ENCODE measurements at regions not wholly inside any gene's neighbourhood (a gene's known extent, or its start where the extent isn't known, plus 50 kb on each side); places are given as distances from the start of the nearest gene placed in this dataset.
A peak's percentile ranks its signal among the peaks of the same experiment; 100 is the strongest.

DNA sequence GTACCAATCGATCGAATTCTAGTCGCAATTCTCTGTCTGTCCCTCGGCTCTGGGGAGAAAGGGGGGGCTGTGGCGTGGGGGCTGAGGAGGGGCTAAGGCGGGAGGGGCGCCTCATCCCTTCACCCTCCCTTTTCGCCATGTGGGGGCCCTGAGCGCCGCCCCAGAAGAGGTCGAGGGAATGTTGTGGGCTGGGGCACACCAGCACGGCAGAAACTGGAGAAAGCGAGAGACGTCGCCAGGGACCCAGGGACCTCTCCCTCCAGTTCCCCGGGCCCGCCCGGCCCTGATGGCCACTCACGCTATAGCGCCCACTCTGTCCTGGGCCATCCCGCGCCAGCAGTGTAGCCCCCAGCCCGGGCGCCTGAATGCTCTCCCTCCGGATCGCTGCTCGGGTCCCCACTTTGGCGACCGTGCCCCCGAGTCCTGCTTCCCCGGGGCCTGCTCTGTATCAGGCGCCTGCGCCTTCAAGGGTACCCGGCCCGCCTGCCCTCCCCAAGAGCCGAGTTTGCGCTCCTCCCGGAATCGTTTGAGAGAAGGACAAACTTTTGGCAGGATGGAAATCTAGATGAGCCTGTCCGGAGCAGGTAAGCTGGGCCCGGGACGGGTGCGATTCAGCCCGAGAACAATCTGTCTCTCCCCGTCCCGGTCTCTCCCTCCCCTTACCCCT is 62.6 kb downstream of the SMUG1 start:
- DNase-seq (ENCODE audit: low read depth, low spot score), result no peak
- peak overlapping the region; percentile 58 to 77 (median 74) for H3K4me3 ChIP-seq (ENCODE audit: control insufficient read depth in 2 of 3, extremely low read depth in 1 of 3, insufficient read depth in 2 of 3, low read depth in 1 of 3, low read length in 3 of 3)
- H3K27me3 ChIP-seq (ENCODE audit: control insufficient read depth, extremely low read depth, insufficient read depth, low read length), result no peaks in the 10 kb centered on the region
- peak overlapping the region; percentile 81 for H2AFZ ChIP-seq (ENCODE audit: control insufficient read depth, low read length)
- TF ChIP-seq, protein P1, sequence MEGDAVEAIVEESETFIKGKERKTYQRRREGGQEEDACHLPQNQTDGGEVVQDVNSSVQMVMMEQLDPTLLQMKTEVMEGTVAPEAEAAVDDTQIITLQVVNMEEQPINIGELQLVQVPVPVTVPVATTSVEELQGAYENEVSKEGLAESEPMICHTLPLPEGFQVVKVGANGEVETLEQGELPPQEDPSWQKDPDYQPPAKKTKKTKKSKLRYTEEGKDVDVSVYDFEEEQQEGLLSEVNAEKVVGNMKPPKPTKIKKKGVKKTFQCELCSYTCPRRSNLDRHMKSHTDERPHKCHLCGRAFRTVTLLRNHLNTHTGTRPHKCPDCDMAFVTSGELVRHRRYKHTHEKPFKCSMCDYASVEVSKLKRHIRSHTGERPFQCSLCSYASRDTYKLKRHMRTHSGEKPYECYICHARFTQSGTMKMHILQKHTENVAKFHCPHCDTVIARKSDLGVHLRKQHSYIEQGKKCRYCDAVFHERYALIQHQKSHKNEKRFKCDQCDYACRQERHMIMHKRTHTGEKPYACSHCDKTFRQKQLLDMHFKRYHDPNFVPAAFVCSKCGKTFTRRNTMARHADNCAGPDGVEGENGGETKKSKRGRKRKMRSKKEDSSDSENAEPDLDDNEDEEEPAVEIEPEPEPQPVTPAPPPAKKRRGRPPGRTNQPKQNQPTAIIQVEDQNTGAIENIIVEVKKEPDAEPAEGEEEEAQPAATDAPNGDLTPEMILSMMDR (optimal IDR thresholded peaks at IDR 0.05 in 1 of 3, IDR thresholded peaks at IDR 0.05 in 1 of 3, conservative IDR thresholded peaks at IDR 0.05 in 1 of 3; ENCODE audit: extremely low read depth in 1 of 3, insufficient read depth in 2 of 3, low read length in 3 of 3), result no peak
- TF ChIP-seq EZH2 (IDR thresholded peaks at IDR 0.05; ENCODE audit: low read length), result no peak
- H3K36me3 ChIP-seq (ENCODE audit: control insufficient read depth in 2 of 2, extremely low read depth in 1 of 2, insufficient read depth in 2 of 2, low read length in 2 of 2), result peaks cover 0 to 6% of the 10 kb centered on the region in 2 experiments
- no peaks in the 10 kb centered on the region for H3K4me1 ChIP-seq (ENCODE audit: control insufficient read depth, extremely low read depth, insufficient read depth, low read length)
- FAIRE-seq, result peak; percentile 26
- H3K9me3 ChIP-seq (ENCODE audit: control insufficient read depth, low read depth, low read length), result no peaks in the 10 kb centered on the region
- H4K20me1 ChIP-seq (ENCODE audit: control insufficient read depth, extremely low read depth, insufficient read depth, low read length), result no peaks in the 10 kb centered on the region
- H3K4me2 ChIP-seq (ENCODE audit: control insufficient read depth, extremely low read depth, insufficient read depth, low read depth, low read length), result peak overlapping the region; percentile 88
- dilution Hi-C loops (cut with MboI; ENCODE audit: extremely low pct_ligation_motif_present, low sequenced_read_pairs), result no loop called here
- H3K27ac ChIP-seq (ENCODE audit: control insufficient read depth, insufficient read depth, low read length), result peak overlapping the region; percentile 22
- no peaks in the 10 kb centered on the region for H3K79me2 ChIP-seq (ENCODE audit: control insufficient read depth, insufficient read depth, low read length)
- no peaks in the 10 kb centered on the region for H3K9me1 ChIP-seq (ENCODE audit: control insufficient read depth, extremely low read depth, insufficient read depth, low read length)
- H3K9ac ChIP-seq (ENCODE audit: control insufficient read depth, extremely low read depth, insufficient read depth, low read length), result peak overlapping the region; percentile 73

DNA sequence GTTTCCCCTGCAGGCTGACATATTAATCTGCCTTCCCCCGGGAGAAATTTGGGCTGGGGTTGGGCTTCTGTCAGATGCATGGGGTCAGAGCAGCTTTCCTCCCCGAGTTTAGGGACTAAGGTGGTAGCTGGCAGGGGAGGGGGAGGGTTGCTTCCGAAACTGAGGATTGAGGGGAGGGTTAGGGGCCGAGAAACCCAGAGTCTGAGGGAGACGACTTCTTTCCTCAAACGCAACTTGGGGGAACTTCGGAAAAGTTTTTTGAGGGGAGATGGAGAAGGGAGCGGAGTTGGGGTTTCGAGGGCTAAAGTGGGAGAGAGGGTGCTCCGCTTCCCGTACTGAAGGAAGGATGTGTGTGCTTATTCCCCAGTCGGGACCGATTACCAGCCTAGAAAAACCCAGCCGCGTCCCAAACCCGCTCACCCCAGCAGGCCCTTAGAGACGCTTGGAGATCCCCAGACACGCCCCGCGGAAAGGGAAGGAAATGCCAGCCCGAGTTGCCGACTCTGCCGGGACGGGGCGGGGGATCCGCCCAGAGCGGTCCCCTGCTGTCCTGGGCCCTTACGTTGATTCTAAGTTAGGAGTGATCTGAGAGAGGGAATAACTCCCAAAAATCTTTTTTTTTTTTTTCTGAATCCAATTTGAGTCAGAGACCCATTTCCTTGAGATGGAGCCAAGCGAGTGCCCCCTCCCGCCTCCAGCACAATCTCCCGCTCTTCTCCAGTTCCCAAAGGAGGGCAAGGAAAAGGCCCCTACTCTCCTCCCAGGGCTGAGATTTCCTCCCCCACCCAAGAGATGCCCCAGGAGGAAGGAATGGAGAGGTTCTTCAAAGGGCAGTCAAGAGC is 61.9 kb downstream of the SMUG1 start:
- TF ChIP-seq, protein P1 (optimal IDR thresholded peaks at IDR 0.05 in 1 of 3, IDR thresholded peaks at IDR 0.05 in 1 of 3, conservative IDR thresholded peaks at IDR 0.05 in 1 of 3; ENCODE audit: extremely low read depth in 1 of 3, insufficient read depth in 2 of 3, low read length in 3 of 3), result no peak
- TF ChIP-seq EZH2 (IDR thresholded peaks at IDR 0.05; ENCODE audit: low read length), result no peak
- Histone ChIP-seq H3K79me2 (ENCODE audit: control insufficient read depth, insufficient read depth, low read length) (no peaks in the 10 kb centered on the region), H3K4me1 (ENCODE audit: control insufficient read depth, extremely low read depth, insufficient read depth, low read length) (no peaks in the 10 kb centered on the region), H3K27me3 (ENCODE audit: control insufficient read depth, extremely low read depth, insufficient read depth, low read length) (no peaks in the 10 kb centered on the region), H3K36me3 (ENCODE audit: control insufficient read depth in 2 of 2, extremely low read depth in 1 of 2, insufficient read depth in 2 of 2, low read length in 2 of 2) (peaks cover 0 to 6% of the 10 kb centered on the region in 2 experiments), H3K27ac (ENCODE audit: control insufficient read depth, insufficient read depth, low read length) (peak overlapping the region; percentile 22), H2AFZ (ENCODE audit: control insufficient read depth, low read length) (peak overlapping the region; percentile 81), H3K9me3 (ENCODE audit: control insufficient read depth, low read depth, low read length) (no peaks in the 10 kb centered on the region), H3K9me1 (ENCODE audit: control insufficient read depth, extremely low read depth, insufficient read depth, low read length) (no peaks in the 10 kb centered on the region), H4K20me1 (ENCODE audit: control insufficient read depth, extremely low read depth, insufficient read depth, low read length) (no peaks in the 10 kb centered on the region), H3K4me3 (ENCODE audit: control insufficient read depth in 2 of 3, extremely low read depth in 1 of 3, insufficient read depth in 2 of 3, low read depth in 1 of 3, low read length in 3 of 3) (peak overlapping the region; percentile 58 to 77 (median 74)), H3K9ac (ENCODE audit: control insufficient read depth, extremely low read depth, insufficient read depth, low read length) (peak overlapping the region; percentile 73), H3K4me2 (ENCODE audit: control insufficient read depth, extremely low read depth, insufficient read depth, low read depth, low read length) (peak overlapping the region; percentile 88)
- dilution Hi-C loops (cut with MboI; ENCODE audit: extremely low pct_ligation_motif_present, low sequenced_read_pairs), result no loop called here
- no peak for FAIRE-seq
- no peak for DNase-seq (ENCODE audit: low read depth, low spot score)

All from keratinocyte (primary cell).